Osteocyte (in vitro differentiated cells): ENCODE measurements at regions not wholly inside any gene's neighbourhood (a gene's known extent, or its start where the extent isn't known, plus 50 kb on each side); places are given as distances from the start of the nearest gene placed in this dataset.
A peak's percentile ranks its signal among the peaks of the same experiment; 100 is the strongest.
"Not testable (repeated sequence)": the region's sequence is repeated elsewhere in the genome, so short reads cannot be mapped to it uniquely, and the experiment has no call there.

Source experiments
- DNase-seq: peaks from one replicate; pipeline ENCODE4 v3.0.0; 2021; ENCODE audit warnings: mixed read lengths; ENCODE audit not compliant: unreplicated experiment; ENCODE audit errors: extremely low spot score
- H3K27ac Mint-ChIP-seq: one replicate; pipeline ENCODE4 v1.8.0; 2021; ENCODE audit warnings: mild to moderate bottlenecking, mixed read lengths; ENCODE audit not compliant: unreplicated experiment
- H3K27me3 Mint-ChIP-seq: one replicate; pipeline ENCODE4 v1.8.0; 2021; ENCODE audit warnings: mixed read lengths; ENCODE audit not compliant: unreplicated experiment
- H3K36me3 Mint-ChIP-seq: one replicate; pipeline ENCODE4 v1.8.0; 2021; ENCODE audit warnings: mixed read lengths; ENCODE audit not compliant: unreplicated experiment
- H3K4me1 Mint-ChIP-seq: one replicate; pipeline ENCODE4 v1.8.0; 2021; ENCODE audit warnings: mixed read lengths; ENCODE audit not compliant: unreplicated experiment
- H3K4me3 Mint-ChIP-seq: one replicate; pipeline ENCODE4 v1.8.0; 2021; ENCODE audit warnings: mild to moderate bottlenecking, moderate library complexity, mixed read lengths; ENCODE audit not compliant: unreplicated experiment
- H3K9me3 Mint-ChIP-seq: one replicate; pipeline ENCODE4 v1.8.0; 2021; ENCODE audit warnings: mixed read lengths; ENCODE audit not compliant: unreplicated experiment
- CTCF ChIP-seq: fragments of 200-600 bp; sonication (generic); IDR thresholded peaks from 2 replicates; pipeline ENCODE4 v1.5.0; 2021; ENCODE audit warnings: antibody characterized with exemption, mild to moderate bottlenecking, moderate library complexity

DNA sequence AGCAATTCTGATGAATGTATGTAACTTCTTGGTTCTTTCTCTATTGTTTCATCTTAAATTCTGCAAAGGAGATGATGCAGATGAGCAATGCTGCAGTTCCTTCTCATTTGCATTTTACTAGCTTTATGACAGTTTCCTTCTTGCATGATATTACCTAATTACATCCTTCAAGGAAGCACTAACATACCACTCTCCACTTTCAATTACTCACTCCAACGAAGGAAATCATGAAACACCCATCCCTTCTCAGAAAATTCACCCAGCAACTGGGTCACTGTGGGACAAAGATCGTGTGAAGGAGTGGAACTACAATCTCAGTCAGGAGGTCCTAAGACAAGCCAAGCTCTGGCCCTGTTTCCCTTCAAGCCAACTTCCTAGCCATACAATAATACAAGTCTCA, 142.3 kb downstream of the CHD1L start:
- Mint-ChIP-seq H3K27me3 (peaks cover 27% of the 10 kb centered on the region), H3K4me1 (no peaks in the 10 kb centered on the region), H3K4me3 (no peak overlapping the region), H3K36me3 (no peaks in the 10 kb centered on the region), H3K27ac (no peak overlapping the region), H3K9me3 (no peaks in the 10 kb centered on the region)
- TF ChIP-seq CTCF, result no peak
- DNase-seq, result no peak

- TF ChIP-seq CTCF, result no peak
- no peak for DNase-seq
- Mint-ChIP-seq H3K36me3 (no peaks in the 10 kb centered on the region), H3K27ac (no peak overlapping the region), H3K4me1 (no peaks in the 10 kb centered on the region), H3K27me3 (peaks cover 35% of the 10 kb centered on the region), H3K9me3 (no peaks in the 10 kb centered on the region), H3K4me3 (no peak overlapping the region)
Measured at GRCh38 chr1:147388969-147389368, 146.5 kb downstream of the CHD1L start.

GRCh38 chr1:147389532-147390184, 147.2 kb downstream of the CHD1L start:
- Mint-ChIP-seq H3K4me3 (no peak overlapping the region), H3K27me3 (peaks cover 34% of the 10 kb centered on the region), H3K27ac (no peak overlapping the region), H3K9me3 (no peaks in the 10 kb centered on the region), H3K36me3 (no peaks in the 10 kb centered on the region), H3K4me1 (no peaks in the 10 kb centered on the region)
- peak; percentile 70 for TF ChIP-seq CTCF
- DNase-seq, result no peak

GRCh38 chr1:147390185-147390542, 147.7 kb downstream of the CHD1L start:
- Mint-ChIP-seq H3K4me3 (no peak overlapping the region), H3K27ac (no peak overlapping the region), H3K4me1 (no peaks in the 10 kb centered on the region), H3K9me3 (no peaks in the 10 kb centered on the region), H3K36me3 (no peaks in the 10 kb centered on the region), H3K27me3 (peaks cover 30% of the 10 kb centered on the region)
- DNase-seq, result no peak
- TF ChIP-seq CTCF, result no peak

- no peak overlapping the region for H3K27ac Mint-ChIP-seq
- peaks cover 26% of the 10 kb centered on the region for H3K27me3 Mint-ChIP-seq
- no peak for TF ChIP-seq CTCF
Measured at GRCh38 chr1:147391114-147391513, 148.6 kb downstream of the CHD1L start.

DNA sequence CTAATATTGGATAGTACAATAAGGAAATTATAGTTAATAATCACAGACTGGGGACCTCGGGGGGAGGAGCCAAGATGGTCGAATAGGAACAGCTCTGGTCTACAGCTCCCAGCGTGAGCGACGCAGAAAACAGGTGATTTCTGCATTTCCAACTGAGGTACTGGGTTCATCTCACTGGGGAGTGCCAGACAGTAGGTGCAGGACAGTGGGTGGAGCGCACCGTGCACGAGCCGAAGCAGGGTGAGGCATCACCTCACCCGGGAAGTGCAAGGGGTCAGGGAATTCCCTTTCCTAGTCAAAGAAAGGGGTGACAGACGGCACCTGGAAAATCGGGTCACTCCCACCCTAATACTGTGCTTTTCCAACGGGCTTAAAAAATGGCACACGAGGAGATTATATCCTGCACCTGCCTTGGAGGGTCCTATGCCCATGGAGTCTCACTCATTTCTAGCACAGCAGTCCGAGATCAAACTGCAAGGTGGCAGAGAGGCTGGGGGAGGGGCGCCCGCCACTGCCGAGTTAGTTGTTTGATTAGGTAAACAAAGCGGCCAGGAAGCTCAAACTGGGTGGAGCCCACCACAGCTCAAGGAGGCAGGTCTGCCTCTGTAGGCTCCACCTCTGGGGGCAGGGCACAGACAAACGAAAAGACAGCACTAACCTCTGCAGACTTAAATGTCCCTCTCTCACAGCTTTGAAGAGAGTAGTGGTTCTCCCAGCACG, 138.8 kb upstream of the BCL9 start:
- H3K4me1 Mint-ChIP-seq, H3K4me3 Mint-ChIP-seq, H3K27me3 Mint-ChIP-seq, H3K27ac Mint-ChIP-seq, H3K36me3 Mint-ChIP-seq, DNase-seq, H3K9me3 Mint-ChIP-seq: not testable (repeated sequence)

More at GRCh38 chr1:147391114-147391513, 148.6 kb downstream of the CHD1L start:
- Mint-ChIP-seq H3K9me3 (no peaks in the 10 kb centered on the region), H3K36me3 (no peaks in the 10 kb centered on the region), H3K4me1 (no peaks in the 10 kb centered on the region), H3K4me3 (no peak overlapping the region)
- DNase-seq, result no peak

DNA sequence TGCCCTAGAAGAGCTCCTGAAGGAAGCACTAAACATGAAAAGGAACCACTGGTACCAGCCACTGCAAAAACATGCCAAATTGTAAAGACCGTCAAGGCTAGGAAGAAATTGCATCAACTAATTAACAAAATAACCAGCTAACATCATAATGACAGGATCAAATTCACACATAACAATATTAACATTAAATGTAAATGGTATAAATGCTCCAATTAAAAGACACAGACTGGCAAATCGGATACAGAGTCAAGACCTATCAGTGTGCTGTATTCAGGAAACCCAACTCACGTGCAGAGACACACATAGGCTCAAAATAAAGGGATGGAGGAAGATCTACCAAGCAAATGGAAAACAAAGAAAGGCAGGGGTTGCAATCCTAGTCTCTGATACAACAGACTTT, 137.0 kb upstream of the BCL9 start:
- not testable (repeated sequence) for H3K4me3 Mint-ChIP-seq, H3K27ac Mint-ChIP-seq, H3K4me1 Mint-ChIP-seq, H3K27me3 Mint-ChIP-seq, H3K9me3 Mint-ChIP-seq, DNase-seq, H3K36me3 Mint-ChIP-seq
